ENCODE measurements at regions not wholly inside any gene's neighbourhood (a gene's known extent, or its start where the extent isn't known, plus 50 kb on each side); places are given as distances from the start of the nearest gene placed in this dataset.

GRCh38 chr3:8317661-8318649, 183.7 kb upstream of the LMCD1 start:
- TF ChIP-seq POLR2A (IDR thresholded peaks at IDR 0.05), result no peak
- TF ChIP-seq CTCF (IDR thresholded peaks at IDR 0.05), result no peak
- no peak for DNase-seq
- Histone ChIP-seq H3K4me1 (no peaks in the 10 kb centered on the region), H3K9me3 (no peaks in the 10 kb centered on the region), H3K4me3 (no peak overlapping the region), H3K27ac (no peak overlapping the region), H3K27me3 (no peaks in the 10 kb centered on the region), H3K36me3 (no peaks in the 10 kb centered on the region)
- intact Hi-C loops (cut with DNase I), result no loop called here
- WGBS, 2 donors, result 59 to 70% methylated on average over 8 of the region's 8 CpGs

GRCh38 chr3:8319935-8320634, 181.5 kb upstream of the LMCD1 start:
- peaks cover 0 to 4% (median 0%) of the 10 kb centered on the region in 4 donors for H3K27me3 ChIP-seq
- H3K4me1 ChIP-seq, result no peaks in the 10 kb centered on the region
- no peak overlapping the region for H3K4me3 ChIP-seq
- DNase-seq, result no peak
- intact Hi-C loops (cut with DNase I), result no loop called here
- WGBS, 2 donors, result 15 to 22% methylated on average over 2 of the region's 2 CpGs
- TF ChIP-seq CTCF (IDR thresholded peaks at IDR 0.05) (no peak), POLR2A (IDR thresholded peaks at IDR 0.05) (no peak)
- H3K9me3 ChIP-seq, result no peaks in the 10 kb centered on the region
- no peak overlapping the region for H3K27ac ChIP-seq
- H3K36me3 ChIP-seq, result no peaks in the 10 kb centered on the region

- TF ChIP-seq POLR2A (IDR thresholded peaks at IDR 0.05) (no peak), CTCF (IDR thresholded peaks at IDR 0.05) (no peak)
- H3K4me3 ChIP-seq, result no peak overlapping the region
- intact Hi-C loops (cut with DNase I), result no loop called here
- H3K36me3 ChIP-seq, result no peaks in the 10 kb centered on the region
- no peaks in the 10 kb centered on the region for H3K9me3 ChIP-seq
- peaks cover 0 to 4% (median 0%) of the 10 kb centered on the region in 4 donors for H3K27me3 ChIP-seq
- DNase-seq, result no peak
- WGBS, 2 donors, result 52 to 74% methylated on average over 4 to 6 of the region's 6 CpGs
- no peak overlapping the region for H3K27ac ChIP-seq
- no peaks in the 10 kb centered on the region for H3K4me1 ChIP-seq
Measured at GRCh38 chr3:8320711-8321458, 180.7 kb upstream of the LMCD1 start.

- Histone ChIP-seq H3K4me1 (no peaks in the 10 kb centered on the region), H3K27ac (no peak overlapping the region), H3K36me3 (no peaks in the 10 kb centered on the region), H3K4me3 (no peak overlapping the region), H3K27me3 (peaks cover 0 to 4% (median 0%) of the 10 kb centered on the region in 4 donors), H3K9me3 (no peaks in the 10 kb centered on the region)
- DNase-seq, result no peak
- intact Hi-C loops (cut with DNase I), result no loop called here
- WGBS, 2 donors, result 76 to 100% methylated on average over 1 to 3 of the region's 3 CpGs
- TF ChIP-seq POLR2A (IDR thresholded peaks at IDR 0.05), result no peak
- TF ChIP-seq CTCF (IDR thresholded peaks at IDR 0.05), result peak in 3 of 6 experiments; percentile 8 to 61 (median 27)
Measured at GRCh38 chr3:8324747-8325146, 176.9 kb upstream of the LMCD1 start.
